ENCODE measurements at regions not wholly inside any gene's neighbourhood (a gene's known extent, or its start where the extent isn't known, plus 50 kb on each side); places are given as distances from the start of the nearest gene placed in this dataset.

GRCh38 chr3:180378496-180378895, 223.5 kb upstream of the TTC14 start:
- intact Hi-C loops (cut with micrococcal nuclease), result no loop called here
- DNase-seq (no peak), ATAC-seq (no peak)
- no peak overlapping the region for H3K27ac Mint-ChIP-seq
- TF ChIP-seq CTCF (IDR thresholded peaks at IDR 0.05), result no peak
- H3K27me3 Mint-ChIP-seq, result no peaks in the 10 kb centered on the region
- no peaks in the 10 kb centered on the region for H3K4me1 Mint-ChIP-seq (ENCODE audit: low read depth)
- H3K4me3 Mint-ChIP-seq, result no peak overlapping the region
- ChIA-PET POLR2A (no interaction called here), CTCF (no interaction called here)
- peaks cover 7% of the 10 kb centered on the region for H3K9me3 Mint-ChIP-seq
- H3K36me3 Mint-ChIP-seq (ENCODE audit: low read depth), result no peaks in the 10 kb centered on the region

- intact Hi-C loops (cut with micrococcal nuclease), result no loop called here
- H3K4me1 Mint-ChIP-seq (ENCODE audit: low read depth), result no peaks in the 10 kb centered on the region
- H3K36me3 Mint-ChIP-seq (ENCODE audit: low read depth), result no peaks in the 10 kb centered on the region
- ChIA-PET POLR2A (no interaction called here), CTCF (no interaction called here)
- no peak for DNase-seq
- H3K27me3 Mint-ChIP-seq, result no peaks in the 10 kb centered on the region
- no peak for TF ChIP-seq CTCF (IDR thresholded peaks at IDR 0.05)
- H3K27ac Mint-ChIP-seq, result no peak overlapping the region
- no peak overlapping the region for H3K4me3 Mint-ChIP-seq
- peaks cover 4% of the 10 kb centered on the region for H3K9me3 Mint-ChIP-seq
- no peak for ATAC-seq
Observed at GRCh38 chr3:180382638-180383180, 219.3 kb upstream of the TTC14 start.

- no peak for TF ChIP-seq CTCF (IDR thresholded peaks at IDR 0.05)
- ATAC-seq (no peak), DNase-seq (no peak)
- Mint-ChIP-seq H3K4me1 (ENCODE audit: low read depth) (no peaks in the 10 kb centered on the region), H3K4me3 (no peak overlapping the region), H3K36me3 (ENCODE audit: low read depth) (no peaks in the 10 kb centered on the region), H3K27me3 (no peaks in the 10 kb centered on the region), H3K9me3 (peaks cover 4% of the 10 kb centered on the region), H3K27ac (no peak overlapping the region)
- intact Hi-C loops (cut with micrococcal nuclease), result no loop called here
- ChIA-PET POLR2A (no interaction called here), CTCF (no interaction called here)
Observed at GRCh38 chr3:180383332-180384020, 218.5 kb upstream of the TTC14 start.

GRCh38 chr3:180390313-180390712, 211.7 kb upstream of the TTC14 start:
- intact Hi-C loops (cut with micrococcal nuclease), result no loop called here
- ChIA-PET CTCF (no interaction called here), POLR2A (no interaction called here)
- H3K4me1 Mint-ChIP-seq (ENCODE audit: low read depth), result no peaks in the 10 kb centered on the region
- ATAC-seq (no peak), DNase-seq (no peak)
- no peak overlapping the region for H3K4me3 Mint-ChIP-seq
- H3K36me3 Mint-ChIP-seq (ENCODE audit: low read depth), result no peaks in the 10 kb centered on the region
- H3K9me3 Mint-ChIP-seq, result no peaks in the 10 kb centered on the region
- no peak overlapping the region for H3K27ac Mint-ChIP-seq
- no peaks in the 10 kb centered on the region for H3K27me3 Mint-ChIP-seq
- no peak for TF ChIP-seq CTCF (IDR thresholded peaks at IDR 0.05)

GRCh38 chr3:180391001-180391400, 211.0 kb upstream of the TTC14 start:
- ATAC-seq (no peak), DNase-seq (no peak)
- CTCF ChIA-PET, result no interaction called here
- Mint-ChIP-seq H3K27me3 (no peaks in the 10 kb centered on the region), H3K36me3 (ENCODE audit: low read depth) (no peaks in the 10 kb centered on the region), H3K9me3 (no peaks in the 10 kb centered on the region), H3K4me1 (ENCODE audit: low read depth) (no peaks in the 10 kb centered on the region), H3K27ac (no peak overlapping the region), H3K4me3 (no peak overlapping the region)
- no peak for TF ChIP-seq CTCF (IDR thresholded peaks at IDR 0.05)
- POLR2A ChIA-PET, result no interaction called here
- intact Hi-C loops (cut with micrococcal nuclease), result no loop called here
